CD4-positive, alpha-beta memory T cell (primary cell): ENCODE measurements at regions not wholly inside any gene's neighbourhood (a gene's known extent, or its start where the extent isn't known, plus 50 kb on each side); places are given as distances from the start of the nearest gene placed in this dataset.

Experiments used
- CTCF ChIA-PET: fragments of 350-600 bp; sonication (Branson Sonifier 250); formaldehyde crosslinking; loops from one replicate; lab custom pipeline; 2021; ENCODE audit warnings: inconsistent platforms; ENCODE audit not compliant: partially characterized antibody; lab: Charles Lee
- POLR2A ChIA-PET: fragments of 350-600 bp; sonication (Branson Sonifier 250); formaldehyde crosslinking; loops from one replicate; lab custom pipeline; 2021; ENCODE audit not compliant: partially characterized antibody; lab: Charles Lee
- DNase-seq, 5 donors: peaks; one replicate each; pipeline versions ENCODE4 v3.0.0 to v3.0.0-alpha.2; 2020 to 2022; ENCODE audit warnings: mixed read lengths in 1 of 5
- H3K27ac ChIP-seq: one replicate; pipeline ENCODE4 v1.7.0; 2013; ENCODE audit warnings: low read depth, low read length
- H3K27me3 ChIP-seq: 2 replicates; pipeline ENCODE4 v1.7.0; 2013; ENCODE audit warnings: mild to moderate bottlenecking, low read length, moderate library complexity; ENCODE audit not compliant: insufficient read depth
- H3K36me3 ChIP-seq: 2 replicates; pipeline ENCODE4 v1.7.0; 2013; ENCODE audit warnings: mild to moderate bottlenecking, low read length, moderate library complexity; ENCODE audit not compliant: insufficient read depth
- H3K4me1 ChIP-seq: 2 replicates; pipeline ENCODE4 v1.7.0; 2013; ENCODE audit warnings: mild to moderate bottlenecking, low read length, moderate library complexity; ENCODE audit not compliant: insufficient read depth
- H3K4me3 ChIP-seq, 2 donors: one replicate each; pipeline ENCODE4 v1.7.0; 2013; ENCODE audit warnings: low read length in 2 of 2, mild to moderate bottlenecking in 1 of 2
- H3K9me3 ChIP-seq, 2 donors: one replicate each; pipeline ENCODE4 v1.7.0; 2013; ENCODE audit warnings: low read length in 2 of 2, control low read depth in 1 of 2; ENCODE audit not compliant: control insufficient read depth in 1 of 2
- H3K27ac Mint-ChIP-seq, 7 donors: one replicate each; pipeline ENCODE4 v1.8.0; 2020 to 2021; ENCODE audit warnings: mixed read lengths in 7 of 7, mild to moderate bottlenecking in 6 of 7, inconsistent platforms in 3 of 7, moderate library complexity in 3 of 7
- H3K27me3 Mint-ChIP-seq, 2 donors: one replicate each; pipeline ENCODE4 v1.8.0; 2020 to 2021; ENCODE audit warnings: mixed read lengths in 2 of 2
- H3K36me3 Mint-ChIP-seq, 2 donors: one replicate each; pipeline ENCODE4 v1.8.0; 2020 to 2021; ENCODE audit warnings: mixed read lengths in 2 of 2, inconsistent platforms in 1 of 2, mild to moderate bottlenecking in 1 of 2
- H3K4me1 Mint-ChIP-seq, 4 donors: one replicate each; pipeline ENCODE4 v1.8.0; 2020 to 2021; ENCODE audit warnings: mixed read lengths in 4 of 4, mild to moderate bottlenecking in 1 of 4
- H3K4me3 Mint-ChIP-seq, 8 donors: one replicate each; pipeline ENCODE4 v1.8.0; 2020 to 2021; ENCODE audit warnings: mixed read lengths in 8 of 8, mild to moderate bottlenecking in 7 of 8, moderate library complexity in 6 of 8, inconsistent platforms in 3 of 8
- H3K9me3 Mint-ChIP-seq, 8 donors: one replicate each; pipeline ENCODE4 v1.8.0; 2020 to 2021; ENCODE audit warnings: mixed read lengths in 8 of 8, mild to moderate bottlenecking in 5 of 8, inconsistent platforms in 3 of 8, moderate library complexity in 1 of 8
- intact Hi-C: fragments of 100-400 bp; cut with micrococcal nuclease; formaldehyde crosslinking; loops from one replicate; pipeline ENCODE4 v1.15.1; 2023

- H3K27me3 Mint-ChIP-seq = no peaks in the 10 kb centered on the region
- no peak overlapping the region for H3K4me3 Mint-ChIP-seq
- POLR2A ChIA-PET = no interaction called here
- H3K36me3 Mint-ChIP-seq = no peaks in the 10 kb centered on the region
- no peak overlapping the region for H3K27ac Mint-ChIP-seq
- H3K36me3 ChIP-seq = no peaks in the 10 kb centered on the region
- no peak overlapping the region for H3K27ac ChIP-seq
- intact Hi-C loops = no loop called here
- no peaks in the 10 kb centered on the region for H3K27me3 ChIP-seq
- H3K4me1 ChIP-seq = no peaks in the 10 kb centered on the region
- DNase-seq = no peak
- H3K9me3 ChIP-seq = no peaks in the 10 kb centered on the region
- no peaks in the 10 kb centered on the region for H3K4me1 Mint-ChIP-seq
- no peak overlapping the region for H3K4me3 ChIP-seq
- peaks cover 0 to 2% (median 0%) of the 10 kb centered on the region in 8 donors for H3K9me3 Mint-ChIP-seq
- CTCF ChIA-PET = no interaction called here
Measured at GRCh38 chr1:82116105-82116504, 315.4 kb downstream of the ADGRL2 start.

- CTCF ChIA-PET = no interaction called here
- POLR2A ChIA-PET = no interaction called here
Measured at GRCh38 chr1:82114887-82115286, 314.2 kb downstream of the ADGRL2 start.

GRCh38 chr1:82110366-82111254, 309.9 kb downstream of the ADGRL2 start:
- CTCF ChIA-PET = no interaction called here
- H3K9me3 ChIP-seq = no peaks in the 10 kb centered on the region
- intact Hi-C loops = no loop called here

More at GRCh38 chr1:82114887-82115286, 314.2 kb downstream of the ADGRL2 start:
- no peaks in the 10 kb centered on the region for H3K9me3 ChIP-seq
- no peaks in the 10 kb centered on the region for H3K27me3 ChIP-seq
- no peak for DNase-seq
- H3K4me3 ChIP-seq = no peak overlapping the region
- Mint-ChIP-seq H3K27me3 (no peaks in the 10 kb centered on the region), H3K9me3 (peaks cover 0 to 2% (median 0%) of the 10 kb centered on the region in 8 donors), H3K4me3 (no peak overlapping the region), H3K27ac (no peak overlapping the region), H3K36me3 (no peaks in the 10 kb centered on the region), H3K4me1 (no peaks in the 10 kb centered on the region)
- H3K4me1 ChIP-seq = no peaks in the 10 kb centered on the region
- no peak overlapping the region for H3K27ac ChIP-seq
- intact Hi-C loops = no loop called here
- no peaks in the 10 kb centered on the region for H3K36me3 ChIP-seq

GRCh38 chr1:82108843-82109242, 308.1 kb downstream of the ADGRL2 start:
- Mint-ChIP-seq H3K27me3 (no peaks in the 10 kb centered on the region), H3K36me3 (no peaks in the 10 kb centered on the region), H3K27ac (no peak overlapping the region), H3K4me1 (no peaks in the 10 kb centered on the region), H3K4me3 (no peak overlapping the region), H3K9me3 (peaks cover 0 to 10% (median 6%) of the 10 kb centered on the region in 8 donors)
- no peaks in the 10 kb centered on the region for H3K4me1 ChIP-seq
- no peaks in the 10 kb centered on the region for H3K36me3 ChIP-seq
- POLR2A ChIA-PET = no interaction called here
- H3K4me3 ChIP-seq = no peak overlapping the region
- intact Hi-C loops = no loop called here
- no peaks in the 10 kb centered on the region for H3K27me3 ChIP-seq
- DNase-seq = no peak
- no peak overlapping the region for H3K27ac ChIP-seq
- CTCF ChIA-PET = no interaction called here
- H3K9me3 ChIP-seq = no peaks in the 10 kb centered on the region

More at GRCh38 chr1:82110366-82111254, 309.9 kb downstream of the ADGRL2 start:
- Histone ChIP-seq H3K36me3 (no peaks in the 10 kb centered on the region), H3K27ac (no peak overlapping the region), H3K27me3 (no peaks in the 10 kb centered on the region), H3K4me3 (no peak overlapping the region), H3K4me1 (no peaks in the 10 kb centered on the region)
- H3K27me3 Mint-ChIP-seq = no peaks in the 10 kb centered on the region
- H3K4me3 Mint-ChIP-seq = no peak overlapping the region
- POLR2A ChIA-PET = no interaction called here
- H3K27ac Mint-ChIP-seq = no peak overlapping the region
- H3K4me1 Mint-ChIP-seq = no peaks in the 10 kb centered on the region
- no peak for DNase-seq
- no peaks in the 10 kb centered on the region for H3K36me3 Mint-ChIP-seq
- peaks cover 0 to 6% (median 0%) of the 10 kb centered on the region in 8 donors for H3K9me3 Mint-ChIP-seq

- H3K9me3 ChIP-seq = no peaks in the 10 kb centered on the region
- Mint-ChIP-seq H3K4me1 (no peaks in the 10 kb centered on the region), H3K4me3 (no peak overlapping the region), H3K27ac (no peak overlapping the region), H3K36me3 (no peaks in the 10 kb centered on the region), H3K27me3 (no peaks in the 10 kb centered on the region), H3K9me3 (peaks cover 0 to 11% (median 5%) of the 10 kb centered on the region in 8 donors)
- no peaks in the 10 kb centered on the region for H3K27me3 ChIP-seq
- POLR2A ChIA-PET = no interaction called here
- intact Hi-C loops = no loop called here
- no peaks in the 10 kb centered on the region for H3K4me1 ChIP-seq
- CTCF ChIA-PET = no interaction called here
- no peak overlapping the region for H3K4me3 ChIP-seq
- no peaks in the 10 kb centered on the region for H3K36me3 ChIP-seq
- no peak for DNase-seq
- no peak overlapping the region for H3K27ac ChIP-seq
Measured at GRCh38 chr1:82106672-82107071, 305.9 kb downstream of the ADGRL2 start.

GRCh38 chr1:82099170-82099569, 298.4 kb downstream of the ADGRL2 start:
- Mint-ChIP-seq H3K4me3 (no peak overlapping the region), H3K27me3 (no peaks in the 10 kb centered on the region), H3K4me1 (no peaks in the 10 kb centered on the region), H3K36me3 (no peaks in the 10 kb centered on the region), H3K9me3 (peaks cover 0 to 6% (median 0%) of the 10 kb centered on the region in 8 donors), H3K27ac (peak overlapping the region in 1 of 7 donors; percentile 16)
- peaks cover 0 to 3% of the 10 kb centered on the region in 2 donors for H3K9me3 ChIP-seq
- H3K4me1 ChIP-seq = no peaks in the 10 kb centered on the region
- intact Hi-C loops = no loop called here
- H3K27ac ChIP-seq = no peak overlapping the region
- H3K4me3 ChIP-seq = no peak overlapping the region
- H3K36me3 ChIP-seq = no peaks in the 10 kb centered on the region
- no peak for DNase-seq
- H3K27me3 ChIP-seq = no peaks in the 10 kb centered on the region
- POLR2A ChIA-PET = no interaction called here
- CTCF ChIA-PET = no interaction called here

GRCh38 chr1:82094136-82094535, 293.4 kb downstream of the ADGRL2 start:
- H3K27me3 ChIP-seq = no peaks in the 10 kb centered on the region
- no peaks in the 10 kb centered on the region for H3K4me1 Mint-ChIP-seq
- H3K27ac ChIP-seq = no peak overlapping the region
- H3K27me3 Mint-ChIP-seq = no peaks in the 10 kb centered on the region
- no peak overlapping the region for H3K4me3 ChIP-seq
- ChIA-PET CTCF (no interaction called here), POLR2A (no interaction called here)
- H3K27ac Mint-ChIP-seq = no peak overlapping the region
- no peaks in the 10 kb centered on the region for H3K36me3 Mint-ChIP-seq
- no peaks in the 10 kb centered on the region for H3K36me3 ChIP-seq
- DNase-seq = no peak
- intact Hi-C loops = no loop called here
- H3K9me3 ChIP-seq = peaks cover 0 to 3% of the 10 kb centered on the region in 2 donors
- H3K4me3 Mint-ChIP-seq = no peak overlapping the region
- peaks cover 0 to 5% (median 0%) of the 10 kb centered on the region in 8 donors for H3K9me3 Mint-ChIP-seq
- no peaks in the 10 kb centered on the region for H3K4me1 ChIP-seq
